HCT116 (cell line): ENCODE measurements at regions not wholly inside any gene's neighbourhood (a gene's known extent, or its start where the extent isn't known, plus 50 kb on each side); places are given as distances from the start of the nearest gene placed in this dataset.

Source experiments
- ATAC-seq: fragments of 200-7000 bp; cut with Tn5 transposase; 2 replicates; pipeline ENCODE4 v1.9.1; 2020; ENCODE audit warnings: mild to moderate bottlenecking, moderate library complexity
- BruUV-seq: library from RNA; stranded (reverse); fragments of 400-500 nt; replicated peaks from 2 replicates; lab custom pipeline; 2021; lab: Mats Ljungman, UMichigan
- CTCF ChIA-PET: fragments of 300-600 bp; sonication (Branson Sonifier 250); formaldehyde crosslinking; loops from one replicate; lab custom pipeline; 2021; ENCODE audit warnings: antibody characterized with exemption; lab: Charles Lee
- POLR2A ChIA-PET: fragments of 300-600, 350-600 bp; sonication (Branson Sonifier 250); formaldehyde crosslinking; loops from one replicate; lab custom pipeline; 2021; ENCODE audit warnings: antibody characterized with exemption; lab: Charles Lee
- RAD21 ChIA-PET, 2 experiments: fragments of 300-600 bp; sonication (Branson Sonifier 250); formaldehyde crosslinking; loops; one replicate each; lab custom pipeline; 2023; ENCODE audit warnings: low total read pairs in 2 of 2; ENCODE audit not compliant: uncharacterized antibody in 2 of 2, unreplicated experiment in 2 of 2, low non-redundant PET in 1 of 2; lab: Charles Lee
- DNase-seq: peaks from one replicate; pipeline ENCODE4 v3.0.0-alpha.2; 2010; ENCODE audit warnings: low read depth, low spot score
- H2AFZ ChIP-seq: fragments of 200-600 bp; shearing (Covaris generic), sonication (generic); 2 replicates; pipeline ENCODE4 v1.6.1; 2017; ENCODE audit warnings: low read depth, mixed run types, mixed read lengths, antibody characterized with exemption, low read length; ENCODE audit not compliant: poor library complexity, severe bottlenecking
- H3K27ac ChIP-seq: 2 replicates; pipeline ENCODE4 v1.5.1; 2012; ENCODE audit warnings: low read depth, low read length
- H3K27me3 ChIP-seq: fragments of 200-600 bp; sonication (generic); 2 replicates; pipeline ENCODE4 v1.6.1; 2016; ENCODE audit warnings: mixed run types, low read length, mixed read lengths; ENCODE audit not compliant: insufficient read depth
- H3K36me3 ChIP-seq, 2 experiments: fragments of 200-500 bp in 1 of 2; fragments of 200-600 bp in 1 of 2; sonication (Bioruptor generic) in 1 of 2; sonication (generic) in 1 of 2; 2 replicates each; pipeline versions ENCODE4 v1.5.1 to v1.6.1; 2014 to 2016; ENCODE audit warnings: low read length in 2 of 2, inconsistent platforms in 1 of 2, mixed read lengths in 1 of 2, mixed run types in 1 of 2; ENCODE audit not compliant: insufficient read depth in 2 of 2, control insufficient read depth in 1 of 2
- H3K4me1 ChIP-seq, 2 experiments: fragments of 200-600 bp in 1 of 2; sonication (generic) in 1 of 2; 2 replicates each; pipeline versions ENCODE4 v1.5.1 to v1.6.1; 2012 to 2017; ENCODE audit warnings: low read length in 2 of 2, inconsistent platforms in 1 of 2, mild to moderate bottlenecking in 1 of 2, mixed read lengths in 1 of 2, mixed run types in 1 of 2, moderate library complexity in 1 of 2; ENCODE audit not compliant: insufficient read depth in 2 of 2, control insufficient read depth in 1 of 2
- H3K4me2 ChIP-seq: fragments of 200-600 bp; sonication (generic); 2 replicates; pipeline ENCODE4 v1.6.1; 2017; ENCODE audit warnings: mixed run types, low read length, mixed read lengths
- H3K4me3 ChIP-seq, 2 experiments: fragments of 200-600 bp in 1 of 2; sonication (generic) in 1 of 2; replicated peaks in 1 of 2; 2 replicates each; pipeline ENCODE4 v1.5.1; 2011 to 2016; ENCODE audit warnings: low read length in 2 of 2, control low read depth in 1 of 2, low read depth in 1 of 2, mild to moderate bottlenecking in 1 of 2, mixed read lengths in 1 of 2, mixed run types in 1 of 2
- H3K79me2 ChIP-seq: fragments of 200-600 bp; sonication (generic); 2 replicates; pipeline ENCODE4 v1.6.1; 2017; ENCODE audit warnings: mild to moderate bottlenecking, mixed run types, low read length, moderate library complexity, mixed read lengths; ENCODE audit not compliant: insufficient read depth
- H3K9ac ChIP-seq: fragments of 200-600 bp; sonication (generic); 2 replicates; pipeline ENCODE4 v1.6.1; 2016; ENCODE audit warnings: low read length, mixed read lengths
- H3K9me2 ChIP-seq: fragments of 200-600 bp; sonication (generic), shearing (Covaris generic); 2 replicates; pipeline ENCODE4 v1.6.1; 2017; ENCODE audit warnings: mixed run types, mild to moderate bottlenecking, moderate library complexity; ENCODE audit not compliant: insufficient read depth
- H3K9me3 ChIP-seq, 2 experiments: fragments of 200-500 bp in 1 of 2; fragments of 200-600 bp in 1 of 2; sonication (Bioruptor generic) in 1 of 2; sonication (generic) in 1 of 2; 2 replicates each; pipeline ENCODE4 v1.6.1; 2014 to 2017; ENCODE audit warnings: low read length in 2 of 2, mixed read lengths in 2 of 2, inconsistent platforms in 1 of 2, low read depth in 1 of 2, mild to moderate bottlenecking in 1 of 2, mixed run types in 1 of 2, moderate library complexity in 1 of 2; ENCODE audit not compliant: control insufficient read depth in 1 of 2, insufficient read depth in 1 of 2
- H4K20me1 ChIP-seq: fragments of 200-600 bp; sonication (generic), shearing (Covaris generic); 2 replicates; pipeline ENCODE4 v1.6.1; 2017; ENCODE audit warnings: mixed run types, mild to moderate bottlenecking, moderate library complexity; ENCODE audit not compliant: insufficient read depth
- CBX3 ChIP-seq: IDR thresholded peaks from 2 replicates; pipeline ENCODE4 v1.6.1; 2012; ENCODE audit warnings: low read depth
- EGR1 ChIP-seq: IDR thresholded peaks from 2 replicates; pipeline ENCODE4 v1.6.1; 2012; ENCODE audit warnings: low read depth
- EZH2 ChIP-seq: fragments of 200-600 bp; sonication (generic); IDR thresholded peaks from 2 replicates; pipeline ENCODE4 v1.6.1; 2017; ENCODE audit warnings: antibody characterized with exemption, mixed run types
- JUND ChIP-seq: IDR thresholded peaks from 2 replicates; pipeline ENCODE4 v1.6.1; 2012
- POLR2AphosphoS5 ChIP-seq: IDR thresholded peaks from 2 replicates; pipeline ENCODE4 v1.6.1; 2011; ENCODE audit warnings: mild to moderate bottlenecking, low read depth, low read length, moderate library complexity
- RAD21 ChIP-seq: IDR thresholded peaks from 2 replicates; pipeline ENCODE4 v1.6.1; 2012; ENCODE audit warnings: low read depth, mild to moderate bottlenecking
- REST ChIP-seq: IDR thresholded peaks from 2 replicates; pipeline ENCODE4 v1.6.1; 2012; ENCODE audit warnings: low read depth
- YY1 ChIP-seq: IDR thresholded peaks from 2 replicates; pipeline ENCODE4 v1.6.1; 2011; ENCODE audit warnings: low read length, low read depth, moderate library complexity, mild to moderate bottlenecking; ENCODE audit not compliant: insufficient replicate concordance; ENCODE audit errors: extremely low read depth
- ZBTB33 ChIP-seq: IDR thresholded peaks from 2 replicates; pipeline ENCODE4 v1.6.1; 2011; ENCODE audit warnings: mild to moderate bottlenecking, low read length, moderate library complexity; ENCODE audit not compliant: insufficient replicate concordance; ENCODE audit errors: extremely low read depth
- ZFX ChIP-seq: fragments of 450-650 bp; IDR thresholded peaks from 2 replicates; pipeline ENCODE4 v1.6.1; 2017
- intact Hi-C: fragments of 100-400 bp; cut with micrococcal nuclease; formaldehyde crosslinking; loops from 2 replicates; pipeline ENCODE4 v1.10.0; 2022

DNA sequence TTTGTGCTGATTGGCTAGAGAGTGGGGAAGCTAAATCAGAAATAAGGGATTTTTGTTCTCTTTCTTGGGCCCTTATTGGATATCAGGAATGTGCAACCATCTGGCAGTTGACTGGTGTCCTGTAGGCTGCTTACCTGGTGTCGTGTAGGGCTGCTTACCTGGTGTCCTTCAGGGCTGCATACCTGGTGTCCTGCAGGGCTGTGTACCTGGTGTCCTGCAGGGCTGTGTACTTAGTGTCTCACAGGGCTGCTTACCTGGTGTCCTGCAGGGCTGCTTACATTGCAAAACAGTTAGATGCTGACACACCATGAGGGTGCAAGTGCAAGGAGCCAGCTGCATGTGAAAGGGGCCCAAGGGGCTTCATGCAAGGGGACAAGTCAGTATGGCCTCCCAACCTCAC is 249.3 kb downstream of the ICE1 start:
- intact Hi-C loops: no loop called here
- H3K4me2 ChIP-seq: no peak overlapping the region
- H3K27ac ChIP-seq: no peak overlapping the region
- CTCF ChIA-PET: no interaction called here
- H3K9ac ChIP-seq: no peak overlapping the region
- no peak overlapping the region for H3K4me3 ChIP-seq
- POLR2A ChIA-PET: no interaction called here
- DNase-seq: no peak
- no TSS peak for BruUV-seq
- no peaks in the 10 kb centered on the region for H3K4me1 ChIP-seq
- no peak for ATAC-seq
- H3K79me2 ChIP-seq: no peaks in the 10 kb centered on the region
- RAD21 ChIA-PET: no interaction called here
- no peaks in the 10 kb centered on the region for H3K9me2 ChIP-seq
- H3K27me3 ChIP-seq: peaks cover 13% of the 10 kb centered on the region; the same call in 1 of the 2 replicates
- no peak overlapping the region for H2AFZ ChIP-seq
- TF ChIP-seq ZBTB33: no peak
- no peak for TF ChIP-seq CBX3
- TF ChIP-seq POLR2AphosphoS5: no peak
- TF ChIP-seq RAD21: no peak
- TF ChIP-seq REST: no peak
- no peak for TF ChIP-seq EGR1
- no peak for TF ChIP-seq JUND
- no peak for TF ChIP-seq EZH2
- TF ChIP-seq ZFX: no peak
- TF ChIP-seq YY1: no peak
- no peaks in the 10 kb centered on the region for H3K36me3 ChIP-seq
- no peaks in the 10 kb centered on the region for H3K9me3 ChIP-seq
- no peaks in the 10 kb centered on the region for H4K20me1 ChIP-seq
